Upper lobe of right lung (tissue), 1 donor: ENCODE measurements at regions not wholly inside any gene's neighbourhood (a gene's known extent, or its start where the extent isn't known, plus 50 kb on each side); places are given as distances from the start of the nearest gene placed in this dataset.
"Not testable (repeated sequence)": the region's sequence is repeated elsewhere in the genome, so short reads cannot be mapped to it uniquely, and the experiment has no call there.

ENCODE experiments used
- ATAC-seq: fragments of 200-7000 bp; cut with Tn5 transposase; one replicate; pipeline ENCODE4 v1.9.1; 2020; ENCODE audit warnings: mild to moderate bottlenecking, moderate library complexity
- DNase-seq: peaks from one replicate; pipeline ENCODE4 v3.0.0-alpha.2; 2020
- H3K27ac ChIP-seq: fragments of 200-600 bp; one replicate; pipeline ENCODE4 v1.8.0; 2022
- H3K27me3 ChIP-seq: fragments of 200-600 bp; one replicate; pipeline ENCODE4 v1.8.0; 2022; ENCODE audit warnings: mild to moderate bottlenecking
- H3K36me3 ChIP-seq: fragments of 200-600 bp; one replicate; pipeline ENCODE4 v1.8.0; 2022
- H3K4me1 ChIP-seq: fragments of 200-600 bp; one replicate; pipeline ENCODE4 v1.8.0; 2022
- H3K4me3 ChIP-seq: fragments of 200-600 bp; one replicate; pipeline ENCODE4 v1.8.0; 2022; ENCODE audit warnings: mild to moderate bottlenecking
- H3K9me3 ChIP-seq: fragments of 200-600 bp; one replicate; pipeline ENCODE4 v1.8.0; 2022
- intact Hi-C: fragments of 100-400 bp; cut with DNase I; formaldehyde crosslinking; loops from one replicate; pipeline ENCODE4 v1.11.0; 2022
- TF ChIP-seq, protein P1 (sequence below): fragments of 200-600 bp; IDR thresholded peaks from one replicate; pipeline ENCODE4 v1.8.0; 2022; ENCODE audit warnings: antibody characterized with exemption
- donor health status: DM: no; HTN: yes; CAD: no; lungs with severe emphysema.

DNA sequence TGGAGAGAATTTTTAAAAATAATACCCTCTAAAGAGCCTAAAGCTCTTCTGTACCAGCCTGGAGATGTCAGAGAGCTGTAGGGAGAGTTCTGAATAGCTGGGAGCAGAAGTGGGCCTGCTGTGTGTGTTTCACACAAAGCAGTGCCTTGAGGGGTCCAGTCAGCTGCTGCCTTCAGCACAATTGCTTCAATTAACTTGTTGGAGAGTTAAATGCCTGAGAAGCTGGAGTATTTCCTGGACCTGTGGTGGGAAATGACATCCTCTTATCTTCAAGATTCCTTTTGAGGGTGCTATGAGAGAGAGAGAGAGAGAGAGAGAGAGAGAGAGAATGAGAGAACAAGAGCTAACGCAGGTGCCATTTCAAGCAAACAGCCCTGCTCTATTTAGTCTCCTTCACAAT, 96.2 kb upstream of the IL1RAPL2 start:
- no peaks in the 10 kb centered on the region for H3K36me3 ChIP-seq
- no peak overlapping the region for H3K27ac ChIP-seq
- intact Hi-C loops, result no loop called here
- TF ChIP-seq, protein P1, sequence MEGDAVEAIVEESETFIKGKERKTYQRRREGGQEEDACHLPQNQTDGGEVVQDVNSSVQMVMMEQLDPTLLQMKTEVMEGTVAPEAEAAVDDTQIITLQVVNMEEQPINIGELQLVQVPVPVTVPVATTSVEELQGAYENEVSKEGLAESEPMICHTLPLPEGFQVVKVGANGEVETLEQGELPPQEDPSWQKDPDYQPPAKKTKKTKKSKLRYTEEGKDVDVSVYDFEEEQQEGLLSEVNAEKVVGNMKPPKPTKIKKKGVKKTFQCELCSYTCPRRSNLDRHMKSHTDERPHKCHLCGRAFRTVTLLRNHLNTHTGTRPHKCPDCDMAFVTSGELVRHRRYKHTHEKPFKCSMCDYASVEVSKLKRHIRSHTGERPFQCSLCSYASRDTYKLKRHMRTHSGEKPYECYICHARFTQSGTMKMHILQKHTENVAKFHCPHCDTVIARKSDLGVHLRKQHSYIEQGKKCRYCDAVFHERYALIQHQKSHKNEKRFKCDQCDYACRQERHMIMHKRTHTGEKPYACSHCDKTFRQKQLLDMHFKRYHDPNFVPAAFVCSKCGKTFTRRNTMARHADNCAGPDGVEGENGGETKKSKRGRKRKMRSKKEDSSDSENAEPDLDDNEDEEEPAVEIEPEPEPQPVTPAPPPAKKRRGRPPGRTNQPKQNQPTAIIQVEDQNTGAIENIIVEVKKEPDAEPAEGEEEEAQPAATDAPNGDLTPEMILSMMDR, result no peak
- no peak overlapping the region for H3K4me3 ChIP-seq
- H3K4me1 ChIP-seq, result no peaks in the 10 kb centered on the region
- no peaks in the 10 kb centered on the region for H3K27me3 ChIP-seq
- DNase-seq, result no peak
- no peaks in the 10 kb centered on the region for H3K9me3 ChIP-seq
- ATAC-seq, result no peak

DNA sequence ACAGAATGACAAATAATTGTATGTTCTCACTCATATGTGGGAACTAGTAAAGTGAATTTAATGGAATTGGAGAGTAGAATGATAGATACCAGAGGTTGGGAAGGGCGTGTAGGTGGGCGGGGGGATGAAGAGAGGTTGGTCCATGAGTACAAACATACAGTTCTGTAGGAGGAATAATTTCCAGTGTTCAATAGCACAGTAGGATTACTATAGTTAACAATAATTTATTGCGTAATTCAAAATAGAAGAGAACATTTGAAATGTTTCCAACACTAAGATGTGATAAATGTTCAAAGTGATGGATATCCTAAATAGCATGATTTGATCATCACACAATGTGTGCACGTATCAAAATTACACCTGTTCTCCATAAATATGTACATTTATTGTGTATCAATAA, 106.2 kb upstream of the IL1RAPL2 start:
- H3K36me3 ChIP-seq, result no peaks in the 10 kb centered on the region
- H3K4me1 ChIP-seq, result no peaks in the 10 kb centered on the region
- no peak overlapping the region for H3K27ac ChIP-seq
- intact Hi-C loops, result no loop called here
- H3K4me3 ChIP-seq, result no peak overlapping the region
- DNase-seq (no peak), ATAC-seq (no peak)
- TF ChIP-seq, protein P1, result no peak
- no peaks in the 10 kb centered on the region for H3K27me3 ChIP-seq
- H3K9me3 ChIP-seq, result no peaks in the 10 kb centered on the region

DNA sequence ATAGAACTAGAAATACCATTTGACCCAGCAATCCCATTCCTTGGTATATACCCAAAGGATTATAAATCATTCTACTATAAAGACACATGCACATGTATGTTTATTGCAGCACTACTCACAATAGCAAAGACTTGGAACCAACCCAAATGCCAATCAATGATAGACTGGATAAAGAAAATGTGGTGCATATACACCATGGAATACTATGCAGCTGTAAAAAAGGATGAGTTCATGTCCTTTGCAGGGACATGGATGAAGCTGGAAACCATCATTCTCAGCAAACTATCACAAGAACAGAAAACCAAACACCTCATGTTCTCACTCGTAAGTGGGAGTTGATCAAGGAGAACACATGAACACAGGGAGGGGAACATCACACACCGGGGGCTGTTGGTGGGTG, 108.9 kb upstream of the IL1RAPL2 start:
- H3K9me3 ChIP-seq, H3K36me3 ChIP-seq, H3K27ac ChIP-seq, DNase-seq, H3K4me1 ChIP-seq, H3K27me3 ChIP-seq, H3K4me3 ChIP-seq, intact Hi-C loops, ATAC-seq: not testable (repeated sequence)

DNA sequence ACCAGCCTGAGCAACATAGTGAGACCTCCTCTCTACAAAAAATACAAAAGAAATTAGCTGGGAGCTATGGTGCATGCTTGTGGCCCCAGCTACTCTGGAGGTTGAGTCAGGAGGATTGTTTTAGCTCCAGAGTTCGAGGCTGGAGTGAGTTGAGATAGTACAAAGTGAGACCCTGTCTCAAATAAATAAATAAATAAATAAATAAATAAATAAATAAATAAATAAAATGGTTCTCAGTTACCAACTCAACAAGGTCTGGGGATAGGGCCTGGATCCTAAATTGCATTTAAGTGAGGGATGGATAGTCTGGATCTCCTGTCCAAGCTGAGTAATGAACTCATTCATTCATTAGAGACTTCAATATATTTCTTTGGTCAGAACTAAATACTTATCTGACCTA, 115.7 kb upstream of the IL1RAPL2 start:
- TF ChIP-seq, protein P1, result no peak
- no peak for DNase-seq
- intact Hi-C loops, result no loop called here
- Histone ChIP-seq H3K36me3 (no peaks in the 10 kb centered on the region), H3K4me3 (no peak overlapping the region), H3K27ac (no peak overlapping the region), H3K27me3 (no peaks in the 10 kb centered on the region), H3K9me3 (no peaks in the 10 kb centered on the region), H3K4me1 (no peaks in the 10 kb centered on the region)
- no peak for ATAC-seq

DNA sequence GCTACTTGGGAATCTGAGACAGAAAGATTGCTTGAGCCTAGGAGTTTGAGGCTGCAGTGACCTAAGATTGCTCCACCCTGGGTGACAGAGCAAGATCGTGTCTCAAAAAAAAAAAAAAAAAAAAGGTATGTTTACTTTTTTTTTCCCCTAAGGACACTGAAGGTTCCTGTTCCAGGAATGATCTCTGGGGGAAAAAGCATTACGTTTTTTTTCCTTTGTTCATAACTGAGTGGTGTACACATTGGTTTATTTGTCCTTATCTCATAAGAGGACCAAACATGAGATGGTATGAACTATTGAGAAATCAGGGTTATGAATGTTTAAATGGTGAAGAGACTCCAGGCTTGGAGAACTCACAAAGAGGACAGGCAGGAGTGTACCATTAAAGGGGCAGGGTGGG, 120.4 kb upstream of the IL1RAPL2 start:
- TF ChIP-seq, protein P1, result no peak
- intact Hi-C loops, result no loop called here
- no peaks in the 10 kb centered on the region for H3K9me3 ChIP-seq
- DNase-seq (no peak), ATAC-seq (no peak)
- no peaks in the 10 kb centered on the region for H3K4me1 ChIP-seq
- no peak overlapping the region for H3K27ac ChIP-seq
- H3K36me3 ChIP-seq, result no peaks in the 10 kb centered on the region
- no peaks in the 10 kb centered on the region for H3K27me3 ChIP-seq
- H3K4me3 ChIP-seq, result no peak overlapping the region

DNA sequence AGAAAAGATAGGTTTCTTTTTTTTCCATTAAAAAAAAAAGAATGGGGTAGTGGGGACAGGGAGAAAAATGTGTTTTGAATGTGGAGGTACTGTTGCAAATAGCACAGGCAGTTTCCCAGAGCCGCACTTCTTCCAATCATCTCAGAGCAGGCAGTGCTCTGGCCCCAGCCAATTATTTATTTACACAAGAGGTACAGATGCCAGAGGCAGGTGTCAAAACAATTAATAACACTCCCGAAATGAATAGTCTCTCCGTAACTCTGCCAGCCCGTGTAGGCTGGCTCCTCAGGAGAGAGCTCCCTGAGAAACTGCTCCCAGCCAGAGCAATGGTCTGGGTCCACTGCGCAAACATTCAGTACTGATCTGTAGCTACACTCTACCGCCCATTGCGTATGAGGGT, 130.8 kb upstream of the IL1RAPL2 start:
- TF ChIP-seq, protein P1, result no peak
- no peaks in the 10 kb centered on the region for H3K9me3 ChIP-seq
- no peak overlapping the region for H3K27ac ChIP-seq
- no peaks in the 10 kb centered on the region for H3K27me3 ChIP-seq
- H3K36me3 ChIP-seq, result no peaks in the 10 kb centered on the region
- intact Hi-C loops, result no loop called here
- DNase-seq (no peak), ATAC-seq (no peak)
- no peaks in the 10 kb centered on the region for H3K4me1 ChIP-seq
- H3K4me3 ChIP-seq, result no peak overlapping the region
